Right atrium auricular region (tissue), 2 donors: ENCODE measurements at regions not wholly inside any gene's neighbourhood (a gene's known extent, or its start where the extent isn't known, plus 50 kb on each side); places are given as distances from the start of the nearest gene placed in this dataset.

Experiments
- DNase-seq: peaks from one replicate; pipeline ENCODE4 v3.0.0-alpha.2; 2019; ENCODE audit warnings: low spot score
- H3K27ac ChIP-seq, 2 donors: fragments of 200-600 bp; sonication (generic); 1 replicate in 1 of 2; 2 replicates in 1 of 2; pipeline ENCODE4 v1.5.1; 2016 to 2019
- H3K27me3 ChIP-seq, 2 donors: fragments of 200-600 bp; sonication (generic); one replicate each; pipeline versions ENCODE4 v1.5.1 to v1.6.0; 2017 to 2019
- H3K36me3 ChIP-seq: fragments of 200-600 bp; sonication (generic); one replicate; pipeline ENCODE4 v1.5.1; 2016
- H3K4me1 ChIP-seq, 2 donors: fragments of 200-600 bp; sonication (generic); one replicate each; pipeline versions ENCODE4 v1.5.1 to v1.6.0; 2017 to 2019
- H3K4me3 ChIP-seq, 2 donors: fragments of 200-600 bp; sonication (generic); 1 replicate in 1 of 2; 2 replicates in 1 of 2; pipeline ENCODE4 v1.5.1; 2017 to 2019; ENCODE audit warnings: mild to moderate bottlenecking in 1 of 2, moderate library complexity in 1 of 2
- H3K9me3 ChIP-seq, 2 donors: fragments of 200-600 bp; sonication (generic); one replicate each; pipeline ENCODE4 v1.5.1; 2019
- TF ChIP-seq, protein P1 (sequence below), 2 donors: fragments of 200-600 bp; sonication (generic); IDR thresholded peaks; one replicate each; pipeline ENCODE4 v1.5.1; 2019; ENCODE audit warnings: antibody characterized with exemption in 2 of 2

DNA sequence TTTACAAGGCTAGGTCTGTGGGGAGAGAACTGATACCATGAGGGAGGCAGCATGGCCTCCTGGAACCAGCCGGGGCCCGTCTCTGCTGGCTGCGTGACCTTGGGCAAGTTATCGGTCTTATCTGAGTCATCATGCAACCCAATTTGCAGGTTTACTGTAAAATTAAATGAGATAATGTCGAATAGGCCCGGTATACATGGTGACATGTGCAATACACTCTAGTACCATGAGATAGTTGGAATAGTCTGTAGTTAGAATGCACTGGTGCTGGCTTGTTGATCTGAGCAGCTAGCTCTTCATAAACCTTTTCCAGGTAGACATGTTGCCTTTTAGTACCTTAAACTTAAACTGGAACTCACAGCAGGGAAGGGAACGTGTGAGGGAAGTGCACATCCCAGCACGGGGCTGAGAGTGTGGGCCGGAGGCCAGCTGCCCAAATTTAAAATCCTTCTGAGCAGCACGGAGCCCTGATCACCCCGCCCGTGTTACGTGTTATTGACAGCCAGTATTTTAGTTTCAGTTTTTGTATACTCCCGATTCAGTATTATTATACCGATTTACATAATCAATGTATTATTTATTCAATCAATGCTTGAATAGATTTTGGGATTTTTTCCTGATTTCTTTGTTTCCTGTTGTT, 72.4 kb upstream of the HS6ST1 start:
- TF ChIP-seq, protein P1, sequence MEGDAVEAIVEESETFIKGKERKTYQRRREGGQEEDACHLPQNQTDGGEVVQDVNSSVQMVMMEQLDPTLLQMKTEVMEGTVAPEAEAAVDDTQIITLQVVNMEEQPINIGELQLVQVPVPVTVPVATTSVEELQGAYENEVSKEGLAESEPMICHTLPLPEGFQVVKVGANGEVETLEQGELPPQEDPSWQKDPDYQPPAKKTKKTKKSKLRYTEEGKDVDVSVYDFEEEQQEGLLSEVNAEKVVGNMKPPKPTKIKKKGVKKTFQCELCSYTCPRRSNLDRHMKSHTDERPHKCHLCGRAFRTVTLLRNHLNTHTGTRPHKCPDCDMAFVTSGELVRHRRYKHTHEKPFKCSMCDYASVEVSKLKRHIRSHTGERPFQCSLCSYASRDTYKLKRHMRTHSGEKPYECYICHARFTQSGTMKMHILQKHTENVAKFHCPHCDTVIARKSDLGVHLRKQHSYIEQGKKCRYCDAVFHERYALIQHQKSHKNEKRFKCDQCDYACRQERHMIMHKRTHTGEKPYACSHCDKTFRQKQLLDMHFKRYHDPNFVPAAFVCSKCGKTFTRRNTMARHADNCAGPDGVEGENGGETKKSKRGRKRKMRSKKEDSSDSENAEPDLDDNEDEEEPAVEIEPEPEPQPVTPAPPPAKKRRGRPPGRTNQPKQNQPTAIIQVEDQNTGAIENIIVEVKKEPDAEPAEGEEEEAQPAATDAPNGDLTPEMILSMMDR (IDR thresholded peaks at IDR 0.05) = no peak
- no peak overlapping the region for H3K4me3 ChIP-seq
- H3K27ac ChIP-seq = no peak overlapping the region
- no peak for DNase-seq
- no peaks in the 10 kb centered on the region for H3K4me1 ChIP-seq
- no peaks in the 10 kb centered on the region for H3K9me3 ChIP-seq
- H3K27me3 ChIP-seq = no peaks in the 10 kb centered on the region
- no peaks in the 10 kb centered on the region for H3K36me3 ChIP-seq

DNA sequence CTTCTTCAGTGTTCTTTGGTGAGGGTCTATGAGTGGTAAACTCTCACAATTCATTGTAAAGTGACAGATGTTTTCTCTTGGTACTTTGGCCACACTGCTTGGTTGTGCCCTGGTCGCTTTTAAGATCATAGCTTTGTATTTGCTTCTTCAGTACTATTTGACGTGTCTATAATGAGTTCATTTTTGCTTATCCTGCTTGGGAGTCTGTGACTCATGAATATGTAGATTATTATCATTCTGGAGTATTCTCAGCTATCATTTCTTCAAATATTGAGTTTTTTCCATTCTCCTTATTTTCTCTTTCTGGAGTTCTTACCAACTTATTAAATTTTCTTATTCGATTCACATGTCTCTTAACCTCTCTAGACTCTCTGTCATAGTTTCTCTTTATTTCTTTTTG, 73.0 kb upstream of the HS6ST1 start:
- no peaks in the 10 kb centered on the region for H3K9me3 ChIP-seq
- H3K4me1 ChIP-seq = no peaks in the 10 kb centered on the region
- no peak overlapping the region for H3K4me3 ChIP-seq
- TF ChIP-seq, protein P1 (IDR thresholded peaks at IDR 0.05) = no peak
- no peaks in the 10 kb centered on the region for H3K36me3 ChIP-seq
- DNase-seq = no peak
- no peaks in the 10 kb centered on the region for H3K27me3 ChIP-seq
- H3K27ac ChIP-seq = no peak overlapping the region

DNA sequence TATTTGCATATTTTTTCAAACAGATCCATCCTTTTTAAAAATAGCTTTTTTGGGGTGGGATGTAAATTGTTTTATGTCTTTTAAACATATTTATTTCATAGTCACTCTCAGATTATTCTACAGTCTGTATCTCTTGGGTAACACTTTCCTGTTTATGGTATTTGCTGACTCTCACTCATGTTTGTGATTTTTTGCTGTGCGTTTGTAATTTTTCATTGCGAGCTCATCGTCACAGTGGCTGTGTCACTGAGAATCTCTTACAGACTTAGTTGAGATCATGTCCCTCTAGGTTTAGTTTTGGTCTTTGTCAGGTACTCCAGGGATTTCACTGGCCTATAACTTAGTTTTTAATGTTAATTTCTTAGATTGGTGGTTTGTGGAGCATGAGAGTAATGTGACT, 73.5 kb upstream of the HS6ST1 start:
- H3K36me3 ChIP-seq = no peaks in the 10 kb centered on the region
- H3K4me3 ChIP-seq = no peak overlapping the region
- TF ChIP-seq, protein P1 (IDR thresholded peaks at IDR 0.05) = no peak
- H3K4me1 ChIP-seq = no peaks in the 10 kb centered on the region
- DNase-seq = no peak
- no peaks in the 10 kb centered on the region for H3K9me3 ChIP-seq
- no peaks in the 10 kb centered on the region for H3K27me3 ChIP-seq
- no peak overlapping the region for H3K27ac ChIP-seq

DNA sequence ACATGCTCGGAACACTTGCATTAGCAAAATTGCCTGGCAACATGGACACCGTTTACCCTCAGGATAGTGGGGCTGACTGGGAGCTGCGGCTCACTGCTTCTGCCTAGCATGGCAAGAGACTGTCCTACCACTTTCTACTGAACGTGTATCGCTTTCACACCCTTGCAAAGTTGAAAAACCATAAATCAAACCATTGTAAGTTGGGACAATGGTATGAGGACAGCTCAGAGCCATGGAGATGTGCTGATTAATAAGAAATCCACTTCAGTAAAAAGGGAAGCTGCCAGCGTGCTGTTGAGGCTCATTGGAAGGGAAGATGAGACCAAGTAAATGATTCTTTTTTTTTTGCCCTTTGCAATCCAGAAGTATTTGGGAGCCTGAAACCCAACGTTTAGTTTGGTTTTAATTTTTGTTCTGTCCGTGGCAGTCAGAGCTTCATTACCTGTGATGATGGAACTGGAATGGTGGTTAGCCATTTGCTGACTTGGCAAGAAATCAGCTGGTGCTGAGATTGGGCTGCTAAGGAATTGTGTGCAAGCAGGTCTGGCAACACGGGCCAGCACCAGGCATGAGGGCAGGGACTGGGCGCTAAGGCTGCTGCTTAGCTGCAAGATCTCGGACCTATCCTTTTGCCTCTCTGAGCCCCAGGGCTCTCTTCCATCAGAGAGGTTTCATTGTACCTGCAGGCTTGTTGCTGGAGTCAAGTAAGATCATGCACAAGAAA, 75.5 kb upstream of the HS6ST1 start:
- no peaks in the 10 kb centered on the region for H3K27me3 ChIP-seq
- no peak for DNase-seq
- TF ChIP-seq, protein P1 (IDR thresholded peaks at IDR 0.05) = no peak
- H3K9me3 ChIP-seq = no peaks in the 10 kb centered on the region
- H3K4me3 ChIP-seq = no peak overlapping the region
- no peak overlapping the region for H3K27ac ChIP-seq
- no peaks in the 10 kb centered on the region for H3K4me1 ChIP-seq
- H3K36me3 ChIP-seq = no peaks in the 10 kb centered on the region

GRCh38 chr2:128395196-128395595, 76.5 kb upstream of the HS6ST1 start:
- H3K9me3 ChIP-seq = no peaks in the 10 kb centered on the region
- TF ChIP-seq, protein P1 (IDR thresholded peaks at IDR 0.05) = no peak
- H3K27ac ChIP-seq = no peak overlapping the region
- no peak for DNase-seq
- no peaks in the 10 kb centered on the region for H3K4me1 ChIP-seq
- no peak overlapping the region for H3K4me3 ChIP-seq
- H3K27me3 ChIP-seq = no peaks in the 10 kb centered on the region
- no peaks in the 10 kb centered on the region for H3K36me3 ChIP-seq
